ENCODE measurements at regions not wholly inside any gene's neighbourhood (a gene's known extent, or its start where the extent isn't known, plus 50 kb on each side); places are given as distances from the start of the nearest gene placed in this dataset.

DNA sequence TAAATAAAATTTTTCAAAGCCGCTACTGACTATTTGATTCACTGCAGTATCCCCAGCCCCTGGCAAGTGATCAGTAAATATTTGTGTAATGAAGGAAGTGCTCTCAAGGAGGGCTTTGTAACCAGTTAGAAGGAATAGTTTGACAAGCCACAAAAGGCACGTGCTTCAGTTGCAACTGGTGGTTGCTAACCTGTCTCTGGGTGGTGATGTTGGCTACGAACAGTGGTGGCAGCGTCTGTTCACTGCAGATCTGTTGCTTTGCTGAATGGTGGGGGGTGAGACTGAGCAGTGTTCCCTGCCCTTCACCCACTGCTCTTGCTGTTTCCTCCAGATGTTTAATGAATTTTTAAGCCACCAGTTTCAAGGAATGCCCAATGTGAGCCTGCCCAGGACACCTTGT, 73.9 kb upstream of the SIX2 start:
- TF ChIP-seq, protein P1, sequence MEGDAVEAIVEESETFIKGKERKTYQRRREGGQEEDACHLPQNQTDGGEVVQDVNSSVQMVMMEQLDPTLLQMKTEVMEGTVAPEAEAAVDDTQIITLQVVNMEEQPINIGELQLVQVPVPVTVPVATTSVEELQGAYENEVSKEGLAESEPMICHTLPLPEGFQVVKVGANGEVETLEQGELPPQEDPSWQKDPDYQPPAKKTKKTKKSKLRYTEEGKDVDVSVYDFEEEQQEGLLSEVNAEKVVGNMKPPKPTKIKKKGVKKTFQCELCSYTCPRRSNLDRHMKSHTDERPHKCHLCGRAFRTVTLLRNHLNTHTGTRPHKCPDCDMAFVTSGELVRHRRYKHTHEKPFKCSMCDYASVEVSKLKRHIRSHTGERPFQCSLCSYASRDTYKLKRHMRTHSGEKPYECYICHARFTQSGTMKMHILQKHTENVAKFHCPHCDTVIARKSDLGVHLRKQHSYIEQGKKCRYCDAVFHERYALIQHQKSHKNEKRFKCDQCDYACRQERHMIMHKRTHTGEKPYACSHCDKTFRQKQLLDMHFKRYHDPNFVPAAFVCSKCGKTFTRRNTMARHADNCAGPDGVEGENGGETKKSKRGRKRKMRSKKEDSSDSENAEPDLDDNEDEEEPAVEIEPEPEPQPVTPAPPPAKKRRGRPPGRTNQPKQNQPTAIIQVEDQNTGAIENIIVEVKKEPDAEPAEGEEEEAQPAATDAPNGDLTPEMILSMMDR (IDR thresholded peaks at IDR 0.05) = no peak
- TF ChIP-seq POLR2A (IDR thresholded peaks at IDR 0.05) = no peak
- no peaks in the 10 kb centered on the region for H3K4me1 ChIP-seq
- 21 to 37% methylated on average over 4 of the region's 4 CpGs for WGBS, 2 donors
- no peak overlapping the region for H3K4me3 ChIP-seq
- H3K36me3 ChIP-seq = no peaks in the 10 kb centered on the region
- intact Hi-C loops (cut with DNase I) = no loop called here
- H3K9me3 ChIP-seq = no peaks in the 10 kb centered on the region
- DNase-seq = no peak
- H3K27ac ChIP-seq = no peak overlapping the region
- H3K27me3 ChIP-seq = peaks cover 0 to 12% (median 0%) of the 10 kb centered on the region in 4 donors

DNA sequence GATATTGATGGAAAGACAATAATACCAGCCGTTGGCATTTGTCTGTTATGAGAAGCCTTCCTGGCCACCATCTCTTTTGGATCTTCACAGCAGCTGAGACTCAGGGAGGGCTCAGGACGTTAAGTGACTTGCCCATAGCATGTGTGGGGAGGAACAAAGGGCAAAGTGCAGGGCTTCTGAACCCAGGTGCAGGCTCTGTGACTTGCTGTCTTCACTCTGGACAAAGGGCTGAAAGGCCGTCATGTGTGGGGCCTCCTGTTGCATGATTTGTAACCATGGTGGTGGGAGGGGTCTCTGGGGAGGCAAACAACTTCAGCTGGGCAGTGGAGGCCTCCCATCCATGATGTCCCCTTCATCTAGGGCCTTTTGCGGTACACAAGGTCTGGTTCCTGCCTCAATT, 65.5 kb upstream of the SIX2 start:
- Histone ChIP-seq H3K4me1 (no peaks in the 10 kb centered on the region), H3K27ac (no peak overlapping the region), H3K9me3 (no peaks in the 10 kb centered on the region), H3K4me3 (no peak overlapping the region), H3K36me3 (no peaks in the 10 kb centered on the region), H3K27me3 (peaks cover 0 to 51% (median 0%) of the 10 kb centered on the region in 4 donors)
- intact Hi-C loops (cut with DNase I) = no loop called here
- DNase-seq = no peak
- TF ChIP-seq POLR2A (IDR thresholded peaks at IDR 0.05) = no peak
- TF ChIP-seq, protein P1 (IDR thresholded peaks at IDR 0.05) = no peak
- 62 to 65% methylated on average over 4 of the region's 4 CpGs for WGBS, 2 donors

DNA sequence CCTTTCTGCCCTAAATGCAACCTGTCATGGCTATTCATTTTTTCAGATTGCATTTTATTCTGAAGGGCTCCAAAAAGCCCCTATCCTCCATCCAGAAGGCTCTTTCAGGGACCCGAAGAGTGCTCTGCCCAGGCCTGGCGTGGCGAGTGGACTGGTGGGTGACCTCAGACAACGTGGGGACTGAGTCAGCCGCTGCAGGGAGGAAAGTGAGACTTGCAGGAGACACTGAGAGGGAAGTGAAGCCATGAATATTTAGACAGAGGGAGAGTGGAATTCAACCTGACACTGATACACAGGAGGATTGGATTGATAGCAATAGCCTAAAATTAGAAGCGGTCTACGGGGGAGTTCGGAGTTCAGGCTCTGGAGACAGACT, 63.6 kb upstream of the SIX2 start:
- DNase-seq = no peak
- Histone ChIP-seq H3K36me3 (no peaks in the 10 kb centered on the region), H3K4me3 (no peak overlapping the region), H3K27ac (no peak overlapping the region), H3K9me3 (no peaks in the 10 kb centered on the region), H3K4me1 (no peaks in the 10 kb centered on the region), H3K27me3 (peaks cover 0 to 70% (median 0%) of the 10 kb centered on the region in 4 donors)
- WGBS, 2 donors = 67 to 87% methylated on average over 3 to 6 of the region's 8 CpGs
- TF ChIP-seq, protein P1 (IDR thresholded peaks at IDR 0.05) = no peak
- TF ChIP-seq POLR2A (IDR thresholded peaks at IDR 0.05) = no peak
- intact Hi-C loops (cut with DNase I) = no loop called here

DNA sequence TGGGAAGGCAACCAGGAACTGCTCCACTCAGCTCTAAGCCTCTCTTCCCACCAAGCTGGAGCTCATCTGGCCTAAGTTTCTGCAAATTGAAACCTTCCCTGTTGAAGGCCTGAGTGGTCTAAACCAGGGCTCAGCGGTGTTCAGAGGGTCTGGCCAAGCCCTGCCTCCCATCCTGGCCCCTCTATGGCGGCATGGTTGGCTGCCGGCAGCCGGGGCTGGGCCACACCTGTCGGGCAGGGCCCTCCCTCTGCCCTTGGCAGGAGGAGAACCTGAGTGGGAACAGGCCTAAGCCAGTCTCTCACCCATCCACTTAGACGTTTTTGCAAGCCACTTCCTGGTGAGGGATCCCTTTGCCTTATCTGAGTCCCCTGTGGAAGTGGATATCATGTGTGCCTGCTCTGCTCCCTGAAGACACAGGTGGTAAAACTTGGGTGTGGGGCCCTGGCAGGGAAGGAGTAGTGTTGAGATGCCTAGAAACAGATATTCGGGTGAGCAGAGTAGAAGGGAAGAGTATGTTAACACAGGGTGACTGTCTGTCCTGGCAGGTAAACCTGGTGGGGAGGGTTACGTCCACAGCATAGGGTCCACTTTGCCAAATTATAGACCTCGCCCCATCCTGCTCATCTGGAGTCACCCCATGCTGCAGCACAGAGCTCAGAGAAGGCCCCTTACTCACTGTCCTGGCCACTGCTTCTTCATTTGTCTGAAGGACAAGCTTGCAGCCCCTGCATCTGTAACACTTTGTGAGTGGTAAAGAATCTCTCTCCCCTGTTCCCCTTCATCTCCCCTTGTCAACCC, 63.0 kb upstream of the SIX2 start:
- TF ChIP-seq, protein P1 (IDR thresholded peaks at IDR 0.05) = no peak
- TF ChIP-seq POLR2A (IDR thresholded peaks at IDR 0.05) = no peak
- 65 to 68% methylated on average over 4 to 6 of the region's 9 CpGs for WGBS, 2 donors
- H3K27ac ChIP-seq = no peak overlapping the region
- DNase-seq = no peak
- H3K4me3 ChIP-seq = no peak overlapping the region
- H3K4me1 ChIP-seq = no peaks in the 10 kb centered on the region
- H3K36me3 ChIP-seq = no peaks in the 10 kb centered on the region
- H3K27me3 ChIP-seq = peaks cover 0 to 74% (median 0%) of the 10 kb centered on the region in 4 donors
- intact Hi-C loops (cut with DNase I) = no loop called here
- no peaks in the 10 kb centered on the region for H3K9me3 ChIP-seq

DNA sequence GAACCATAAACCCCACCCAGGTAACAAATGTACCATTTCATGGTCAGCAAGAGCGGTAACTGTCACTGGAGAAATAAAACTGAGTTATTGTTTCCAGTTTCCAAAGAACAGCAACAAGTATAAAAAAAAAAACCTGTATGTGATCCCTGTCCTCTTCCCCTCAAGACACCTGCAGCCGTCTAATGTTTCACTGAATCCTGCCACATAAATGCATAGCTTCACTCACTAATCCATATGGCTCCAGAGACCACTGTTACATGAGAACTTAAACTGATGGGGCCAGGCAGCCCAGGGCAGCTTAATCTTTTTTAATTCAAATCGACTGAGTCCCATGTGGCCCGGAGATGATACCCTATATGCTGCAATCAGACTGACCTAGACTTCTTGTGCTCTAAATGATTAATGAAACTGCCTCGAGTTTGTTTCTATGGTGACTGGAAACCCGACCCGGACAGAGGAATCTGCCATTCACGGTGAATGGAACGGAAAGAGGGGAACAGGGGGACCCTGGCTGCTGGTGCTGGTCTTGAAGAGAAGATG, 60.9 kb upstream of the SIX2 start:
- 37 to 50% methylated on average over 7 to 9 of the region's 9 CpGs for WGBS, 2 donors
- Histone ChIP-seq H3K36me3 (no peaks in the 10 kb centered on the region), H3K27me3 (peaks cover 0 to 78% (median 0%) of the 10 kb centered on the region in 4 donors), H3K9me3 (no peaks in the 10 kb centered on the region), H3K4me3 (no peak overlapping the region), H3K4me1 (no peaks in the 10 kb centered on the region), H3K27ac (no peak overlapping the region)
- DNase-seq = no peak
- intact Hi-C loops (cut with DNase I) = no loop called here
- TF ChIP-seq, protein P1 (IDR thresholded peaks at IDR 0.05) = no peak
- no peak for TF ChIP-seq POLR2A (IDR thresholded peaks at IDR 0.05)

Data from esophagus squamous epithelium (tissue), 5 donors.